AG09319 (cell line): ENCODE measurements at regions not wholly inside any gene's neighbourhood (a gene's known extent, or its start where the extent isn't known, plus 50 kb on each side); places are given as distances from the start of the nearest gene placed in this dataset.

Experiments
- DNase-seq: peaks from one replicate; pipeline ENCODE4 v3.0.0-alpha.2; 2010; ENCODE audit warnings: low read depth; ENCODE audit errors: extremely low read depth
- CTCF ChIP-seq: IDR thresholded peaks from 2 replicates; pipeline ENCODE4 v1.5.1; 2011; ENCODE audit warnings: low read depth, mild to moderate bottlenecking, inconsistent platforms, low read length, moderate library complexity

- no peak for TF ChIP-seq CTCF
- DNase-seq: no peak
Measured at GRCh38 chr14:65354715-65355114, 57.8 kb upstream of the FUT8 start.

GRCh38 chr14:65356327-65356836 lies 56.1 kb upstream of the FUT8 start:
- no peak for DNase-seq
- no peak for TF ChIP-seq CTCF

- DNase-seq: no peak
- TF ChIP-seq CTCF: no peak
Measured at GRCh38 chr14:65357113-65357512, 55.4 kb upstream of the FUT8 start.

- no peak for DNase-seq
- no peak for TF ChIP-seq CTCF
Measured at GRCh38 chr14:65357689-65358088, 54.8 kb upstream of the FUT8 start.

GRCh38 chr14:65359503-65359902 lies 53.0 kb upstream of the FUT8 start:
- no peak; the same call in 1 of the 2 replicates for TF ChIP-seq CTCF
- no peak for DNase-seq

- DNase-seq: no peak
- TF ChIP-seq CTCF: no peak
Measured at GRCh38 chr14:65360144-65360784, 52.3 kb upstream of the FUT8 start.

GRCh38 chr14:65361920-65362319 lies 50.6 kb upstream of the FUT8 start:
- DNase-seq: peak; percentile 75
- no peak for TF ChIP-seq CTCF
